ENCODE measurements at regions not wholly inside any gene's neighbourhood (a gene's known extent, or its start where the extent isn't known, plus 50 kb on each side); places are given as distances from the start of the nearest gene placed in this dataset.

DNA sequence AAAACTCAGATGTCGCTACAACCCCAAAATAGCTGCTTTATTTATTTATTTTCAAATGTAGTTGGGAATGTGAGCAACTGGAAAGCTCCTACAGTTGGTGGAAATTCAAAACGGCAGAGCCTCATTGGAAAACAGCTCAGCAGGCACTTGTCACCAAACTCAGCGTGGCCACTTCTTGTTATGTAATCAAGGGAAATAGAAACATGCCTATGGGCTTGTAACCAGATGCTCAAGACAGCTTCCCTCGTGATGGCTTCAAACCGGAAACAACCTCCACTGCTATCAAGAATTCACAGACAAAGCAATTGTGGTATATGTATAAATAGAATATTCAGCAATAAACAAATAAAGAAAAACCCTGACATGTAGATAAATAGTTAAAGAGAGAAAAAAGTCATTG lies 627.8 kb upstream of the SLC10A2 start:
- TF ChIP-seq POLR2AphosphoS5 (IDR thresholded peaks at IDR 0.05; ENCODE audit: low read depth, low read length) (no peak), TAF1 (IDR thresholded peaks at IDR 0.05; ENCODE audit: borderline replicate concordance, low read depth, low read length) (no peak), POLR2A (IDR thresholded peaks at IDR 0.05; ENCODE audit: low read depth, low read length) (no peak)
- no peak for DNase-seq (ENCODE audit: insufficient read length)
- no peak for FAIRE-seq

DNA sequence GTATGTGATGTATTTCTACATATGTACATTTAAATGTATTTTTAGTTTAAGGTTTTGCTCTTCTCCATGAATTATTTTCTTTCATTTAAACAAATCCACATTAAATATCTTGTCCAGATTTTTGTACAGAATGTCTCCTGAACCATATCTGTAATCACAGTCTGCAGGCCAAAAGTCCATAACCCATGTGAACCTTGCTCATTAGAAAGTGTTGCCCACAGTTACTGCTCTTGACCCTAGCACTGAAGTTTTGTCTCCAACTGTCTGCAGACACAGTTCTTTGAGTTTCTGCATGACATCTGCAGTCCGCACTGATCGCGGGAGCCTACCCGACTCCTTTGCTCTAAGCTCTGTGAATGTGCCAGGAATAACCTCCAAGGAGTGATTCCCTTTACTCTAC lies 626.2 kb upstream of the SLC10A2 start:
- no peak for TF ChIP-seq TAF1 (IDR thresholded peaks at IDR 0.05; ENCODE audit: borderline replicate concordance, low read depth, low read length)
- TF ChIP-seq POLR2A (IDR thresholded peaks at IDR 0.05; ENCODE audit: low read depth, low read length), result no peak
- no peak for TF ChIP-seq POLR2AphosphoS5 (IDR thresholded peaks at IDR 0.05; ENCODE audit: low read depth, low read length)
- FAIRE-seq (no peak), DNase-seq (ENCODE audit: insufficient read length) (no peak)

DNA sequence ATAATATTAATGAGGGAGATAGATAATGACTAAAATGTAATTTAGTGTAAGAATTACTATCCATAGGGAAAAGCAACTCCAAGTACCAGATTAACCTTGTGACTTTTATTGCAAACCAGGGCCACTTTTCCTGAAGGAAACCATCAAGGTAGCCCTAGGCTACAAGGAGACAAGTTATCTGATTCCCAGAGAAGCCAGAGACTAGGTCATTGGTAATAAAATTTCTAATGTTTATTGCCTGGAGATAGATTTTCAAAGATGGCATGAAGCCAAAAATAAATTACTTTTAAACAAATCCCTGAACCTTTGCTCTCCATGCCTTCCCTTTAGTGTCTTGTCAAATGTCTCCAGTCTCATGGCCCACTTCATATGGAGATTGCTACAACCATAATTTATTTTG lies 610.1 kb upstream of the SLC10A2 start:
- no peak for DNase-seq (ENCODE audit: insufficient read length)
- no peak for FAIRE-seq
- no peak for TF ChIP-seq POLR2A (IDR thresholded peaks at IDR 0.05; ENCODE audit: low read depth, low read length)
- no peak for TF ChIP-seq TAF1 (IDR thresholded peaks at IDR 0.05; ENCODE audit: borderline replicate concordance, low read depth, low read length)
- no peak for TF ChIP-seq POLR2AphosphoS5 (IDR thresholded peaks at IDR 0.05; ENCODE audit: low read depth, low read length)

DNA sequence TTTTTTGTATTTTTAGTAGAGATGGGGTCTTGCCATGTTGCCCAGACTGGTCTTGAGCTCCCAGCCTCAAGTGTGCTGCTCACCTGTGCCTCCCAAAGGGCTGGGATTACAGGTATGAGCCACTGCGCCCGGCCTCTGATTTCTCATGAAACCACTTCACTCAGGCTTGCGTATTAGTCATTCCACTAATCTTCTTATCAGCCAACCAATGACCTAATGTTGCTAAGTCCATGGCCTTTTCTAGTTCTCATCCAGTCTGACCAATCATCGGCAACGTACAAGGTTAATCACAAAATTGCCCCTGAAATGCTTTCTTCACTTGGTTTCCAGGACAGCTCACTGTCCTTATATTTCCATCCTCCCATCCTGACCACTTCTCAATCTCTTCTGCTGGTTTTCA lies 605.3 kb upstream of the SLC10A2 start:
- DNase-seq (ENCODE audit: insufficient read length) (no peak), FAIRE-seq (no peak)
- no peak for TF ChIP-seq POLR2AphosphoS5 (IDR thresholded peaks at IDR 0.05; ENCODE audit: low read depth, low read length)
- no peak for TF ChIP-seq TAF1 (IDR thresholded peaks at IDR 0.05; ENCODE audit: borderline replicate concordance, low read depth, low read length)
- TF ChIP-seq POLR2A (IDR thresholded peaks at IDR 0.05; ENCODE audit: low read depth, low read length), result no peak

DNA sequence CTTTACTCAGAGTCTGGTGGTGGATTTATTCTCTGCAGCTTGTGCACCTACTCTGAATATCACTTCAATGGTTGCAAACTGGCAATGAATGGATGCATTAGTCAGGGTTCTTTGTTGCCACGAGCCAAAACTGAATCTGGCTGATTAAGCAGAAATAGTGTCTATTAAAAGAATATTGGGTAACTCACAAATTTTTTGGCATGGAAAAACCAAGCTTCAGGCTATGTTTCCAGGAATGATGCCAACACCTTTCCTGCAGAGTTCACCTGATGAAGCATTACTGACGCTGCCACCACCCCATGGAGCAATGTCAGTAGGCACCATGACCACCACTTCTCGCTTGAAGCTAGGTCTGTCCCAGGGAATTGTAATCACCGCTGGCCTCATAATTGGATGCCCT lies 597.8 kb upstream of the SLC10A2 start:
- FAIRE-seq, result no peak
- DNase-seq (ENCODE audit: insufficient read length), result no peak
- no peak for TF ChIP-seq TAF1 (IDR thresholded peaks at IDR 0.05; ENCODE audit: borderline replicate concordance, low read depth, low read length)
- no peak for TF ChIP-seq POLR2AphosphoS5 (IDR thresholded peaks at IDR 0.05; ENCODE audit: low read depth, low read length)
- no peak for TF ChIP-seq POLR2A (IDR thresholded peaks at IDR 0.05; ENCODE audit: low read depth, low read length)

DNA sequence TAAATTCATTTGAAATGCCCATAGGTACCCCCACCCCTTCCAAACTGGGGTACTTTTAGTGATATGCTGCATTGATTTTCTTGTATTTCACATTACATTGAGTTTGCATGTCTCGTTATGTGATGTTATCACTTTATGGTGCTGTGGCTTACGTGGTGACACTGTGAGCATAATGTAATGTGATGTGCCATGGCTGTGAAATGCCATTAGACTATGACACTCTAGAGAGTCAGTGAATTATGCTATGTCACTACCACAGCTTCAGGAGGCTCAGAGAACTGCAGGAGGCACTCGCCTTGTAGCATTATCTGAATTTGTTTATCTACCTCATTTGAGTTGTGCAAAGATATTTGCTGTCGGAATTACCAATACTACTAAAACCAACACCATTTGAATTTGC lies 590.1 kb upstream of the SLC10A2 start:
- no peak for FAIRE-seq
- DNase-seq (ENCODE audit: insufficient read length), result no peak
- TF ChIP-seq TAF1 (IDR thresholded peaks at IDR 0.05; ENCODE audit: borderline replicate concordance, low read depth, low read length), result no peak
- no peak for TF ChIP-seq POLR2A (IDR thresholded peaks at IDR 0.05; ENCODE audit: low read depth, low read length)
- TF ChIP-seq POLR2AphosphoS5 (IDR thresholded peaks at IDR 0.05; ENCODE audit: low read depth, low read length), result no peak

DNA sequence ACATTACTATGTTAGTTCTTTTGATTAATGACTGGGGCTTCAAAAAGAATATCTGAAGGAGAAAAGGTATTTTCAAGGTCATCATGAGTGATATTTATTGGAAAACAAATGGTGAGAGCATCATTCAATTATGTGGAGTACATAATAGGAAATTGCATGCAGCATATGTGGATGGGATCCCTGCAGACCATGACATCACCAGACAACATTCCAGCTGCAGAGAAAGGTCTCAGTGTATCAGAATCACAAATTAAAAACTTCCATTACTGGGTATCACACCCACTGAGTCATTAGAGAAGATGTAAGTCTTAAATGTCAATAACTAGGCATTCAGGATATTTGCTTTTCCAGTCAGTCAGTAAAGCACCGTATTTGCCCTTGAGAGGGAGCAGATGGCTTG lies 574.4 kb upstream of the SLC10A2 start:
- no peak for FAIRE-seq
- TF ChIP-seq POLR2AphosphoS5 (IDR thresholded peaks at IDR 0.05; ENCODE audit: low read depth, low read length), result no peak
- no peak for TF ChIP-seq POLR2A (IDR thresholded peaks at IDR 0.05; ENCODE audit: low read depth, low read length)
- no peak for TF ChIP-seq TAF1 (IDR thresholded peaks at IDR 0.05; ENCODE audit: borderline replicate concordance, low read depth, low read length)
- DNase-seq (ENCODE audit: insufficient read length), result no peak

DNA sequence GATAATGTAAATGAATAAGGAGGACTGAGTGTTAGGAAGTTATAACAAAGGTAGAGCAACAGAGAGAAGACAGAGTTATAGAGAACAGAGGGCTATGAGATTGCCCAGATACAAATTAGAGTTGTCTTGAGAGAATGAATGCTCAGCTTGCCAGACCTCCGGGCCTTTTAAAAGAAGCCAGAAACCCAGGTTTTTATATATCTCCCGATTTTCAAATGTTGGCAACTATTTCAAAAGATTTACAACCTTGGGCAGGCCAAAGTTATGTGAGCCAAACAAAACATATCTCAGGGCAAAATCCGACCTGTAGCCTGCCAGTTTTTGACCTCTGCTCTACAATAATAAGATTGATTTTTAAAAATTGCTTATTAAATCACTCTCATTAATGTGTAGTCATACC lies 573.1 kb upstream of the SLC10A2 start:
- TF ChIP-seq POLR2AphosphoS5 (IDR thresholded peaks at IDR 0.05; ENCODE audit: low read depth, low read length), result no peak
- no peak for TF ChIP-seq POLR2A (IDR thresholded peaks at IDR 0.05; ENCODE audit: low read depth, low read length)
- TF ChIP-seq TAF1 (IDR thresholded peaks at IDR 0.05; ENCODE audit: borderline replicate concordance, low read depth, low read length), result no peak

DNA sequence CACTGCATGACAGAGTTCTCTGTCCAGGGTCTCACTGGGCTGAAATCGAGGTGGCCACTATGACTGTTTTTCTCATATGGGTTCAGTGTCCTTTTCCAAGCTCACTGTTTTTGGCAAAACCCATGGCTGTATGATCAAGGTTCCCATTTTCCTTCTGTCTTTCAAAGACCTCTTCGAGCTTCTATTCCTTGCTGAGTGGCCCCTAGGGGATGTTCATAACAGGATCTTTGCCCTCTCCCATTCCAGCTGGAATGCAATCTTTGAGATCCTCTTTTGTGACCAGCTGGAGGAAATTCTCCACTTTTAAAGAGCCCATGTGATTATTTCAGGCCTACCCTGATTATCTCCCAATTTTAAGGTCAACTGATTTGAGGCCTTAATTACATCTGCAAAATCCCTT lies 572.5 kb upstream of the SLC10A2 start:
- TF ChIP-seq POLR2AphosphoS5 (IDR thresholded peaks at IDR 0.05; ENCODE audit: low read depth, low read length) (no peak), TAF1 (IDR thresholded peaks at IDR 0.05; ENCODE audit: borderline replicate concordance, low read depth, low read length) (no peak), POLR2A (IDR thresholded peaks at IDR 0.05; ENCODE audit: low read depth, low read length) (no peak)
- DNase-seq (ENCODE audit: insufficient read length) (no peak), FAIRE-seq (no peak)

More for the DNA sequence above, 573.1 kb upstream of the SLC10A2 start:
- DNase-seq (ENCODE audit: insufficient read length), result no peak
- no peak for FAIRE-seq

DNA sequence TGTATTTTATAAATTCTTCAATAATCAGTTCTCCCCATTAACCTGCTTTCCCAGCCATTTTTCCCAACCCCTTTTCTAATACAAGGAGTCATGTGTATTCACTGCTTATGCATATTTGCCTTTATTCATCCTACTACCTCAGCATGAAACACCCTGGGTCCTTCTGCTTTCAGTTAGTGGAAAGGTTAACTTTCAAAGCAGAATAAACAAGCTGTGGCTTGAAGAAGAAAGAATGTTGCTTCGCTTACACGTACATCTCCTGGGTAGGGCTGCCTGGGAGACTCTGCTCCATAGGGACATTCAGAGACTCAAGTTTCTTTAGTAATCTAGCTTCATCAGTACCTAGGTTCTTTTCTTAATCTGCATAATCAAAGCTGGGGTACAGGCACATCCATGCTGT lies 567.8 kb upstream of the SLC10A2 start:
- FAIRE-seq (no peak), DNase-seq (ENCODE audit: insufficient read length) (no peak)
- TF ChIP-seq TAF1 (IDR thresholded peaks at IDR 0.05; ENCODE audit: borderline replicate concordance, low read depth, low read length) (no peak), POLR2AphosphoS5 (IDR thresholded peaks at IDR 0.05; ENCODE audit: low read depth, low read length) (no peak), POLR2A (IDR thresholded peaks at IDR 0.05; ENCODE audit: low read depth, low read length) (no peak)

DNA sequence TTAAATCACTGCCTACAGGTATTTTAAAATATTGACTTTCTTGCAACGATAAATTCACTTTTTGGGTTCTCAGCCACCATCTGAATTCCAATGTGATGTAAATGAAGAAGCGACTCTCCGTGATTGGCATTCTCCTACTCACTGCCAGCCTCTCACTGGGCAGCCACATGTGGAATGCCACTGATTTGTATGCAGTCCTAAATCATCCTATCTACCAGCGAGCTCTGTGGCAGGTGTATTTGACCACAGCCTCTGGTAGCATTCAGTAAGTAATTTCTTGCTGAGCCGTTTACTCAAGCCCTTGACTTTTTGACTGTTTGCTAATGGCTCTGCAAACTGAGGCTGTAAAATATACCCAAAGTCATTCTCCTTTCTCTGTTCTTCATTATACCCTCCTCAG lies 559.0 kb upstream of the SLC10A2 start:
- no peak for FAIRE-seq
- DNase-seq (ENCODE audit: insufficient read length), result no peak
- TF ChIP-seq TAF1 (IDR thresholded peaks at IDR 0.05; ENCODE audit: borderline replicate concordance, low read depth, low read length), result no peak
- no peak for TF ChIP-seq POLR2A (IDR thresholded peaks at IDR 0.05; ENCODE audit: low read depth, low read length)
- no peak for TF ChIP-seq POLR2AphosphoS5 (IDR thresholded peaks at IDR 0.05; ENCODE audit: low read depth, low read length)

DNA sequence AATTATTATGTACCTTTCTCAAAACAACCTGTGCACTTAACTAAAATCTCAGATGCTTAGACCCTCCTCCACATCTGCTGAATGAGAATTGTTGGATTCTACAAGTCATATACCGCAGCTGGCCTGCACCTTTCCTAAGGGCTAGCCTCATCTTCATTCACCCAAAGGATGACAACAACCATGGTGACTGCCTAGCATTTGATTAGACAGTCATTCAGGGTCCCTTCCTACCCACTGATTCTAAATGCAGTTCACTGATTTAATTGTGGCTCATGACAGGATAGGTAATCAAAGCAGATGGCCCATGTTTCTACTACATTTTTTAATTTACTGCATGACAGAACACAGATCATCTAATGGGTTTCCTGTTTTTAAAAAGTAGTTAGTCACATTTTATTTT lies 551.9 kb upstream of the SLC10A2 start:
- TF ChIP-seq TAF1 (IDR thresholded peaks at IDR 0.05; ENCODE audit: borderline replicate concordance, low read depth, low read length), result no peak
- TF ChIP-seq POLR2AphosphoS5 (IDR thresholded peaks at IDR 0.05; ENCODE audit: low read depth, low read length), result no peak
- no peak for TF ChIP-seq POLR2A (IDR thresholded peaks at IDR 0.05; ENCODE audit: low read depth, low read length)
- DNase-seq (ENCODE audit: insufficient read length), result no peak
- no peak for FAIRE-seq

DNA sequence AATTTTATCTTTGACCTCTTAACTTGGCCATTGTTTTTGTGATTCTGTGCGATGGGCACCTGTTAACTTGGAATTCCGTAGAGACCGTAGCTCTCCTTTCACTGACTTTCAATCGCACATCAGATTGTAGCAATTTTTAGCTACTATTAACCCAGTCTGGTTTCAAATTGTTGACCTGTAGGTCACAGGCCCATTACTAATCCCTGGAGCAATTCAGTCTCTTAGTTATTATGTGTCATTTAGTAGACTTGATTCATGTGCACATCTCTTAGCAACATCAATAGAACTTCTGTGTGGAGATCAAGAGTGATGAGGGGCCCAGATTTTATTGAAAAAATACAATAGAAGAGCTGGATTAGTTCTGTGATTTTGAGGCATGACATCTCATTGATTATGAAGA lies 549.6 kb upstream of the SLC10A2 start:
- DNase-seq (ENCODE audit: insufficient read length) (no peak), FAIRE-seq (no peak)
- TF ChIP-seq TAF1 (IDR thresholded peaks at IDR 0.05; ENCODE audit: borderline replicate concordance, low read depth, low read length) (no peak), POLR2A (IDR thresholded peaks at IDR 0.05; ENCODE audit: low read depth, low read length) (no peak), POLR2AphosphoS5 (IDR thresholded peaks at IDR 0.05; ENCODE audit: low read depth, low read length) (no peak)

Measured in GM12892 (cell line).